OCI-LY3 (cell line): ENCODE measurements at regions not wholly inside any gene's neighbourhood (a gene's known extent, or its start where the extent isn't known, plus 50 kb on each side); places are given as distances from the start of the nearest gene placed in this dataset.

ENCODE experiments used
- H2AFZ ChIP-seq: fragments of 200-600, 300-600 bp; shearing (Covaris generic); 2 replicates; pipeline ENCODE4 v1.6.0; 2014; ENCODE audit warnings: antibody characterized with exemption, low read depth, low read length
- H3K27ac ChIP-seq: fragments of 200-600, 300-600 bp; sonication (generic); 2 replicates; pipeline ENCODE4 v1.5.1; 2014; ENCODE audit warnings: mild to moderate bottlenecking, low read length, moderate library complexity, mixed read lengths
- H3K27me3 ChIP-seq: fragments of 200-600, 300-600 bp; sonication (generic); 2 replicates; pipeline ENCODE4 v1.6.1; 2014; ENCODE audit warnings: low read depth, low read length, mixed read lengths
- H3K36me3 ChIP-seq: fragments of 200-600, 300-600 bp; sonication (generic); replicated peaks from 2 replicates; pipeline ENCODE3; 2014; ENCODE audit warnings: low read depth, low read length, mixed read lengths
- H3K4me1 ChIP-seq: fragments of 300-600, 200-600 bp; sonication (generic); 2 replicates; pipeline ENCODE4 v1.6.1; 2014; ENCODE audit warnings: low read length, mixed read lengths
- H3K4me2 ChIP-seq: fragments of 200-600, 300-600 bp; sonication (generic); 2 replicates; pipeline ENCODE4 v1.6.1; 2014; ENCODE audit warnings: low read length, mixed read lengths
- H3K4me3 ChIP-seq: fragments of 300-600, 200-600 bp; sonication (generic); 2 replicates; pipeline ENCODE4 v1.5.1; 2014; ENCODE audit warnings: antibody characterized with exemption, mild to moderate bottlenecking, low read length, moderate library complexity
- H3K79me2 ChIP-seq: fragments of 300-600, 200-600 bp; shearing (Covaris generic); 2 replicates; pipeline ENCODE4 v1.6.1; 2014; ENCODE audit warnings: mild to moderate bottlenecking, low read length, mixed read lengths
- H3K9ac ChIP-seq: fragments of 300-600, 200-600 bp; shearing (Covaris generic); 2 replicates; pipeline ENCODE4 v1.6.0; 2014; ENCODE audit warnings: mild to moderate bottlenecking, low read length, moderate library complexity
- H3K9me3 ChIP-seq: fragments of 200-600, 300-600 bp; shearing (Covaris generic); 2 replicates; pipeline ENCODE4 v1.6.1; 2014; ENCODE audit warnings: low read length, mixed read lengths; ENCODE audit not compliant: insufficient read depth
- H4K20me1 ChIP-seq: fragments of 200-600, 300-600 bp; sonication (generic); 2 replicates; pipeline ENCODE4 v1.6.1; 2016; ENCODE audit warnings: low read length, mixed read lengths; ENCODE audit not compliant: insufficient read depth
- EZH2phosphoT487 ChIP-seq: fragments of 200-600 bp; shearing (Covaris generic); IDR thresholded peaks from 2 replicates; pipeline ENCODE4 v1.6.1; 2018; ENCODE audit warnings: antibody characterized with exemption, mixed run types, low read depth
- TF ChIP-seq, protein P1 (sequence below): fragments of 200-600, 300-600 bp; sonication (generic); IDR thresholded peaks from 2 replicates; pipeline ENCODE4 v1.5.1; 2014; ENCODE audit warnings: antibody characterized with exemption, low read length, low read depth

DNA sequence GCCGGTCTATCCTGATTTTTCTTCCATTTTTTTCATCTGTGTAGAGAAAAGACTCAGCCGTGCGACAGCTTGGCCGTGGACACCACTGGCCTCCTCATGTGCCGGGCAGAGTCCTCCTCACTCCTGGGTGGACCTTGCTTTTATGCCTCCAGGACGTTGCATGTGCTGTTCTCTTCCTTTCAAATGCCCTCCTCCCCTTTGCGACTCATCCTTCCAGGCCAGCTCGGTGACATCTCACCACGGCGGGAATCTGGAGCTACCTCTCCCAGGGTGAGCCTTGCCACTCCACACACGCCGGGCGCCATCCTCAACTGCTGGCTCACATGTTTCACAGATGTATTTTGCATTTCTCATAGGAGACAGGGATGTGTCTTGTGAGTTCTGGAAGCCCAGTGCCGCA lies 198.5 kb upstream of the HDAC4 start:
- Histone ChIP-seq H2AFZ (no peak overlapping the region), H3K27ac (no peak overlapping the region), H3K27me3 (no peaks in the 10 kb centered on the region), H3K4me3 (no peak overlapping the region), H4K20me1 (no peaks in the 10 kb centered on the region), H3K4me2 (no peak overlapping the region), H3K9ac (no peak overlapping the region), H3K4me1 (no peaks in the 10 kb centered on the region), H3K79me2 (no peaks in the 10 kb centered on the region), H3K9me3 (no peaks in the 10 kb centered on the region), H3K36me3 (no peaks in the 10 kb centered on the region)
- TF ChIP-seq, protein P1, sequence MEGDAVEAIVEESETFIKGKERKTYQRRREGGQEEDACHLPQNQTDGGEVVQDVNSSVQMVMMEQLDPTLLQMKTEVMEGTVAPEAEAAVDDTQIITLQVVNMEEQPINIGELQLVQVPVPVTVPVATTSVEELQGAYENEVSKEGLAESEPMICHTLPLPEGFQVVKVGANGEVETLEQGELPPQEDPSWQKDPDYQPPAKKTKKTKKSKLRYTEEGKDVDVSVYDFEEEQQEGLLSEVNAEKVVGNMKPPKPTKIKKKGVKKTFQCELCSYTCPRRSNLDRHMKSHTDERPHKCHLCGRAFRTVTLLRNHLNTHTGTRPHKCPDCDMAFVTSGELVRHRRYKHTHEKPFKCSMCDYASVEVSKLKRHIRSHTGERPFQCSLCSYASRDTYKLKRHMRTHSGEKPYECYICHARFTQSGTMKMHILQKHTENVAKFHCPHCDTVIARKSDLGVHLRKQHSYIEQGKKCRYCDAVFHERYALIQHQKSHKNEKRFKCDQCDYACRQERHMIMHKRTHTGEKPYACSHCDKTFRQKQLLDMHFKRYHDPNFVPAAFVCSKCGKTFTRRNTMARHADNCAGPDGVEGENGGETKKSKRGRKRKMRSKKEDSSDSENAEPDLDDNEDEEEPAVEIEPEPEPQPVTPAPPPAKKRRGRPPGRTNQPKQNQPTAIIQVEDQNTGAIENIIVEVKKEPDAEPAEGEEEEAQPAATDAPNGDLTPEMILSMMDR, result no peak
- TF ChIP-seq EZH2phosphoT487, result no peak

DNA sequence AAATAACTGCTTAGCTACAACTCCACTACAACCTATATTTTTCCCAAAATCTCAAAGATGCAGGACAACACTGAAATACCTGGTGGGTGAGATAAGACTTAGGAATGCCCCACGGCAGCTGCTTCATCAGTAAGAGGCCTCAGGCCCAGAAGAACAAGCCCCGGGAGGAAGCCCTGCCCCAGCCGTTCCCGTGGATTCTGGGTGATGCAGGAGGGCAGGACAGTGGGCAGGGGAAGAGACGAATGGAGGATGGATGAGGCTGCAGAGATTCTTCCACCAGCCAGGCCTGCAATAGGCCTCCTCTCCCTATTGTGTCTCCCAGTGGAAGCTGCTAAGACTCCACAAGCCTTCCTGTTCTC lies 197.9 kb upstream of the HDAC4 start:
- no peak overlapping the region for H3K27ac ChIP-seq
- H3K4me1 ChIP-seq, result no peaks in the 10 kb centered on the region
- H3K9me3 ChIP-seq, result no peaks in the 10 kb centered on the region
- no peak overlapping the region for H3K9ac ChIP-seq
- TF ChIP-seq, protein P1, result no peak
- TF ChIP-seq EZH2phosphoT487, result no peak
- no peaks in the 10 kb centered on the region for H3K79me2 ChIP-seq
- no peak overlapping the region for H3K4me3 ChIP-seq
- H3K4me2 ChIP-seq, result no peak overlapping the region
- H4K20me1 ChIP-seq, result no peaks in the 10 kb centered on the region
- H3K36me3 ChIP-seq, result no peaks in the 10 kb centered on the region
- H2AFZ ChIP-seq, result no peak overlapping the region
- H3K27me3 ChIP-seq, result no peaks in the 10 kb centered on the region

DNA sequence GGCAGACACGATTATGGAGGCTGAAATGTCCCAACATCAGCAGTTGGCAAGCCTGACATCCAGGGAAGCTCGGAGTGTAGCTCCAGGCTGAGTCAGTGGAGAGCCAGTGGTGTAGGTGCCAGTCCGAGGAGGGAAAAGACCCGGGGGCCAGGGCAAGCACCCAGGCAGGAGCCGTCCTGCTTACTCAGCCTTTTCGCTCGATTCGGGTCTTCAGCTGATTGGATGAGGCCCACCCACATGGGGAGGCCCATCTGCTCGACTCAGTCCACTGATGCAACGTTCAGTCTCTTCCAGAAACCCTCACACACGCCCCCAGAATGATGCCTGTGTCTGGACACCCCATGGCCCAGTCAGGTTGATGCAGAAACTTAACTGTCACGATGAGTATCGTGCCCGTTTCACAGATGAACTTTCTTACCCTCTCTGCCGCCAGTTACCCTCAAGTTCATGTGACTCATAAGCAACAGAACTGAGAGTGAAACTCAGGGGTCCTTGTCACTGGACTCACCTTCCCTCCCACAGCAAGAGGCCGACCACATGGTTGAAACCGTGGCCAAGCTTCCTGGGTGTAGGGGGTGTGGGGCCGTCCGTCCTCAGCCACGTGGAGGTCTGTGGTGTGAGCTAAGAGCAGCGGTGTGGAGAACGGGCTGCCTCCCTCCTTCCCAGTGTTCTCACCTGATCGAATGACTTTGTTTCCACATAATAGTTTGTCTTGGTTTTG lies 197.4 kb upstream of the HDAC4 start:
- H2AFZ ChIP-seq, result no peak overlapping the region
- no peaks in the 10 kb centered on the region for H3K9me3 ChIP-seq
- H3K9ac ChIP-seq, result no peak overlapping the region
- H3K4me1 ChIP-seq, result no peaks in the 10 kb centered on the region
- H3K79me2 ChIP-seq, result no peaks in the 10 kb centered on the region
- H3K27me3 ChIP-seq, result no peaks in the 10 kb centered on the region
- TF ChIP-seq EZH2phosphoT487, result no peak
- TF ChIP-seq, protein P1, result no peak
- H3K27ac ChIP-seq, result no peak overlapping the region
- H4K20me1 ChIP-seq, result no peaks in the 10 kb centered on the region
- no peak overlapping the region for H3K4me3 ChIP-seq
- H3K4me2 ChIP-seq, result no peak overlapping the region
- H3K36me3 ChIP-seq, result no peaks in the 10 kb centered on the region

DNA sequence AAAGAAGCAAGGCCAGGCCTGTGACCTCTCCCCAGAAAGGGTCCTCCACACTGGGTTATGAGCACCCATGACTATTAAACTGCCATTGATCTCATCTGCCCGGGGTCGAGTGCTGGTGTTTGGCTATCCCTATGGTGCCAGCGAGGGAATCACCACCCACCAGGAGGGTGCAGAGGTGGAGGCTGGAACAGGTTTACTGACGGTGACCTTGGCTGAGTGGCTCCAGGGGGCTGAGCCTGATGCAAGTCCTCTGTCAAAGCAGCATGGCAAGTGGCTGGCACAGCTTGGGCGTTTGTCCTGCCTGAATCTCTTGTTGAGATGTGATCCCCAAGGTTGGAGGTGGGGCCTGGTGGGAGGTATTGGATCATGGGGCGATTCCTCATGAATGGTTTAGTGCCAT lies 196.4 kb upstream of the HDAC4 start:
- H3K27me3 ChIP-seq, result no peaks in the 10 kb centered on the region
- no peaks in the 10 kb centered on the region for H3K79me2 ChIP-seq
- H3K4me1 ChIP-seq, result no peaks in the 10 kb centered on the region
- no peak overlapping the region for H3K4me2 ChIP-seq
- no peak overlapping the region for H3K27ac ChIP-seq
- no peaks in the 10 kb centered on the region for H3K36me3 ChIP-seq
- no peaks in the 10 kb centered on the region for H4K20me1 ChIP-seq
- H3K4me3 ChIP-seq, result no peak overlapping the region
- no peak overlapping the region for H3K9ac ChIP-seq
- H3K9me3 ChIP-seq, result no peaks in the 10 kb centered on the region
- no peak for TF ChIP-seq EZH2phosphoT487
- TF ChIP-seq, protein P1, result no peak
- no peak overlapping the region for H2AFZ ChIP-seq
